GM21723 (cell line): ENCODE measurements at regions not wholly inside any gene's neighbourhood (a gene's known extent, or its start where the extent isn't known, plus 50 kb on each side); places are given as distances from the start of the nearest gene placed in this dataset.

Source experiments
- ATAC-seq: cut with Tn5 transposase; IDR thresholded peaks from one replicate; pipeline ENCODE4 v1.9.1; 2021; ENCODE audit warnings: mild to moderate bottlenecking, moderate library complexity; ENCODE audit not compliant: unreplicated experiment

- no peak for ATAC-seq
Measured at GRCh38 chr11:113555071-113555619, 79.9 kb upstream of the DRD2 start.

GRCh38 chr11:113554526-113554925 is 79.3 kb upstream of the DRD2 start:
- ATAC-seq = no peak

- no peak for ATAC-seq
Measured at GRCh38 chr11:113553915-113554314, 78.7 kb upstream of the DRD2 start.

GRCh38 chr11:113553235-113553634 is 78.0 kb upstream of the DRD2 start:
- ATAC-seq = no peak

GRCh38 chr11:113552271-113552670 is 77.1 kb upstream of the DRD2 start:
- ATAC-seq = no peak

GRCh38 chr11:113551645-113552044 is 76.4 kb upstream of the DRD2 start:
- ATAC-seq = no peak

- no peak for ATAC-seq
Measured at GRCh38 chr11:113549611-113550578, 74.7 kb upstream of the DRD2 start.

GRCh38 chr11:113549061-113549460 is 73.9 kb upstream of the DRD2 start:
- no peak for ATAC-seq

GRCh38 chr11:113547739-113548138 is 72.5 kb upstream of the DRD2 start:
- no peak for ATAC-seq

- no peak for ATAC-seq
Measured at GRCh38 chr11:113546757-113547507, 71.7 kb upstream of the DRD2 start.

GRCh38 chr11:113542420-113542819 is 67.2 kb upstream of the DRD2 start:
- ATAC-seq = no peak

GRCh38 chr11:113540416-113541330 is 65.5 kb upstream of the DRD2 start:
- no peak for ATAC-seq

- ATAC-seq = no peak
Measured at GRCh38 chr11:113538451-113539412, 63.5 kb upstream of the DRD2 start.

- ATAC-seq = no peak
Measured at GRCh38 chr11:113534625-113535024, 59.4 kb upstream of the DRD2 start.

GRCh38 chr11:113533425-113533698 is 58.2 kb upstream of the DRD2 start:
- ATAC-seq = no peak

- peak; percentile 60 for ATAC-seq
Measured at GRCh38 chr11:113532697-113533424, 57.7 kb upstream of the DRD2 start.

GRCh38 chr11:113531575-113532451 is 56.6 kb upstream of the DRD2 start:
- ATAC-seq = no peak

GRCh38 chr11:113531083-113531482 is 55.9 kb upstream of the DRD2 start:
- ATAC-seq = no peak
